IPS DF 4.7 (cell line): ENCODE measurements at regions not wholly inside any gene's neighbourhood (a gene's known extent, or its start where the extent isn't known, plus 50 kb on each side); places are given as distances from the start of the nearest gene placed in this dataset.

Source experiments
- DNase-seq: peaks from one replicate; pipeline ENCODE4 v3.0.0-alpha.2; 2013; ENCODE audit warnings: low spot score; ENCODE audit errors: extremely low read depth

GRCh38 chr7:25662841-25663800, 434.8 kb upstream of the NPVF start:
- DNase-seq, result no peak

DNA sequence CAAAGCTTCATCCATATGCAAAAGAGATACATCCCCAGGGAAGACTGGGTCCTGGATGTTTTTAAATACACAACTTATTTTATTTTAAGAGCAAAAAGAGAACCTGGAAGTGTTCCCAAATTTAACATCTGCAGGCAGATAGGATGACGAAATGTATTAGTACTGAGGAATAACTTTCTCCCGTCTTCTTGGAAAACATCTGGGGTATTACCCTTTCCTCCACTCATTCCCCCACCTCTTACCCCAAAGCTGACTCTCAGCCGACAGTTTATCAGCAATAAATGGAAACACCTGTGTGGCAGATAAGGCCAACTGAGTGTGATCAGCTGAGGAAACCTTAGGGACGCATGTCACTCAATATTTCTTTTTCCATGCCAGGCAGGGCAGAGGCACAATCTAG, 435.6 kb upstream of the NPVF start:
- DNase-seq, result no peak

DNA sequence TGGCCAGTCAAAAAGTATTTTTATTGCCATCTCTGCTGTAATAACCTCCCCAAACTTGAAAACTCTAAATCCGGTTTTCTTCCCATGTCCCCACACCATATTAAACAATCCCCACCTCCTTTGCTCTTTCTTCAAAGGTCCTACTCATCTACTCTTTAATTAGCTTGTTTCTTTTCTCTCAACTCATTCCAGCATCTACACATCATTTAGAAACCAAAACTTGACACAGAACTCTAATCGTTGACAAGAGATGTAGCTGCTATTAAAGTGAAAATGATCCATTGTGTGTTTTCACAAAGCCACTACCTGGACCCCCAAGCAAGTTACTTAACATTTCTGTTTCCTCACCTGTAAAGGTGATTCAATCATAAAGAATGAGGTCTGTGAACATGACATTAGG, 436.3 kb upstream of the NPVF start:
- DNase-seq, result no peak

GRCh38 chr7:25665374-25665773, 437.1 kb upstream of the NPVF start:
- DNase-seq, result no peak

- DNase-seq, result no peak
Measured at GRCh38 chr7:25665903-25666670, 437.8 kb upstream of the NPVF start.

DNA sequence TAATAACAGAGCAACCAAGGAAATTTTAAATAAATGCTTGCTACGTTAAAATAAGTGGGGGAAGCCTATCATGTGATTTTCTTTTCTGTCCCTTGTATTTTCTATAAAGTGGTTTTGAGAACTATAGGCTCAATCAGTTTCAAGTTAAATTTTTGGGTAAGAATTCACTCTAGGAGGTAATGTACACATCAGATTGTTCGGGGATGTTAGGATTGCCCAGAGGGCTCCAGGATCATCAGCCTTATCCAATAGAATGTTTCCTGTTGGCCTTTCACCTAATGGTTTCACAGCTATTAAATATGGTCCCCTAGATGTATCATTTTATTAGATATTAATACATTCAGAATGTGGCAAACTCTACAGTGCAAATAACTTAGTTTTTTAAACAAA, 438.4 kb upstream of the NPVF start:
- no peak for DNase-seq

DNA sequence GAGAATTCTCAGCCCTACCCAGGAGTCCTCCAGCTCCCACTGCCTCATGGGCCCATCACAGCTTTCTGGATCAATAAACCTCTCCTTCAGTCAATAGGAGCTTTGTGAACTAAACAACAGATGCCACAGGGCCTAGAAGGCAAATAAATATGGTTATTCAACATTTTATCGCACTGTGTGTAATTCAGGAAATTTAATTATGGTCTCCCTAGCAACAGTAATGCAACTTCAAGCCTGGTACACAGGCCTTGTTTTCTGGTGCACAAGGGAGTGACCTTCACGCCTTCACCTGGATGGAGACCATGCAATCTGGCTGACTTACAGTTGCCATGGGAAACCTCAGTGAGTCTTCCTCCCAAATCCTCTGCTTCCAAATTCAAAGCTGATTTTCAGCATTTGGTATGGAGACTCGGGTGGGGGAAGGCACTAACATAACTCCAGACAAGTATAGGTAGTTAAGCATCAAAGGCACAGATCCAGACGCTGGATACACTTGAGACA, 441.0 kb upstream of the NPVF start:
- DNase-seq, result no peak

DNA sequence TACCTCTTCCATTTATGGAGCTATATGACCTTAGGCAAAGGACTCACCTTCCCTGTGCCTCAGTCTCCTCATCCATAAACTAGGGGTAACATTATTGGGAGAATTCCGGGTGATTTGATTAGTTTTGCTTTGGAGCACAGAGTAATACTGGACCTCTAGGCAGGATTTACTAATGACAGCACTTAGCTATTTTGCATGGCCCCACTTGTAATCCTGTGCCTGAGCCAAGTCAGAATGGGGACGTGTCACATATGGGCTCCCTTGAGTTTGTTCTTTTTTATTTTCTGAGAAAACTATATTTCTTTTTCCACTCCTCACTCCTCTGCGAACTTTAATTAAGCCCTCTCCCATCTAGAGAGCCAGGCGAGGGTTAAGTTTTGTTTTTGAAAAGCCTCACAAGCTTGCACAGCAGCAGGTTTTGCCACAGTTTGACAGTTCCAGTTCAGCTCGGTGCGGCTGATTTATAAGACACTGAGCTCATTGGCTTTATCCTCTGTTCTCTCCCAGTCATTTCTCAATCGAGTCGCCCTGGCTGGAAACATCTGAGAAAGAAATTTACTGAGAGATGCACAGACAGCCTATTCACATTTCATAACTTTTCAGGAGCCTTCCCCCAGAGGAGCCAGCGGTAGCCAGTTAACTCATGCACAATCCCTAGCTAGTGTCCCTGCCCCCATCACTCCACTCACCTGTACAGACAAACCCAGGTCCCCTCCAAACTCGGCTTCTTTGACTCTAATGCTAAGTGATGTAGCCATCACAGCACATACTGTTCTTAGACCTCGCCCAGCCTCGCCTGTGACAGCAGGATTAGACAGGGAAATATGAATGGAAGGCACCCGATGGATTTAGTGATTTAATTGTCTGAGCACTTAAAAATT, 441.9 kb upstream of the NPVF start:
- DNase-seq, result no peak

GRCh38 chr7:25671111-25671510, 442.8 kb upstream of the NPVF start:
- no peak for DNase-seq

DNA sequence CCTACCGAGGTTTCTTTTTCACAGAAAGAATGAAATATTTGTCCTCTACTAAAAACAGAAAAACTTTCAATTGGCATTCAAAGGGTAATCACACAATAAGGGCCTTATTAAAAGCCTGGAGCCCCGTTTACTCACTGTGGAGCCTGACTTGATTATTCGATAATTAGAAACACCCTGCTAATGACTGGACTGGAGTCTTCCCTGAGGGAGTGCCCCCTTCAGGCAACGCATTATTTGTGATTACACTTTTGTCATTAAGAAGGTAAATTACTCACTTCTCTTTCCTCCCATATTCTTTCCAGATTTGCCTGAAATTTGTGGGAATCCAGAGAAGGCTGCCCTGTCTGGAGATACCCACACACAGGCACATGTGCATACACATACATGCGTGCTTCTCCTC, 444.2 kb upstream of the NPVF start:
- DNase-seq, result no peak

DNA sequence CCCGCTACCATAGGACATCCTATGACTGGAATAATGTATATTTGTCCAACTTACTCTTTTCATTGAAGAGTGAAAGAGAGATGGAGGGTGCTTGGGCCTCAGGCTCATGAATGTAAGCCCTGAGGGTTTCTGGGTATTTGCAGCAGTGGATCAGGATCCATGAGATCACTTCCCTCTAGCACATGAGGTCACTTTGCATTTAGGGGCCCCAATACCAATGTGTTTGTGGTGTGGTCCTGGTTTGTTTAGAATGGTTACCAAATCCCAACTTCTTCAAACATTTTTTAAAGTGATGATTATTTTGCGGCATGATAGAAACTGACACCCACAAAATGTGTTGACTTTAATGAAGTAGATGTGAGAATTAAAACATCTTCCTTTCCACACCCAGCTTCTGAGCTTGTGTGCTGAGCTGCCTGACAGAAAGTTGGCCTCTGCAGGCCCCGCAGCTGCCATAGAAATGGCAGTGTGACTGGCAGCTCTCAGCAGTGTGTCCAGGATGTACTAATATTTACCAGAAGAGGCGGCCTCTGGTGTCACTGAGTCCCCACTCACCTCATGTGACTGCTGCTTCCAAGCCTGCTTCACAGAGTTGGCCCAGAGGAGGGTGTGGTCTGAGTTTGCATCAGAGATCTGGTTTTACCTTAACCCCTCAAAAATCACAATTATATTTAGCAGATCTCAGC, 447.6 kb upstream of the NPVF start:
- DNase-seq, result no peak

DNA sequence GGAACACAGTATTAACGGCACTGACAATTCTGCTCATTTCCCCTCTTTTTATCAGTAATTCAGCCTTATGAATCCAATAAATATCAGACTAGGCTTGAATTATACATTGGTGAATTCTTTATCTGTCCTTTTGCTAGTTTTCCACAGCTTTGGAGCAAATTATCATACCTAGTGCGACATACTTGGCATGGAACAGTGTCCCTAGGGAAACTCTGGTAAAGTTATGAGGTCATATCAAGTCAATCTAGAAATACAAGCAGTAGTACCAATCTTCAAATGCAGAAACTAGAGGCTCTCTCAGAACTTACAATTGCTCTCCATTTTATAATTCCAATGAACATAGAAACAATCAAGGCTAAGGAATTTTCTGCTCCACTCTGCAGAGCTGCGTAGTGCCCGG, 449.3 kb upstream of the NPVF start:
- no peak for DNase-seq

DNA sequence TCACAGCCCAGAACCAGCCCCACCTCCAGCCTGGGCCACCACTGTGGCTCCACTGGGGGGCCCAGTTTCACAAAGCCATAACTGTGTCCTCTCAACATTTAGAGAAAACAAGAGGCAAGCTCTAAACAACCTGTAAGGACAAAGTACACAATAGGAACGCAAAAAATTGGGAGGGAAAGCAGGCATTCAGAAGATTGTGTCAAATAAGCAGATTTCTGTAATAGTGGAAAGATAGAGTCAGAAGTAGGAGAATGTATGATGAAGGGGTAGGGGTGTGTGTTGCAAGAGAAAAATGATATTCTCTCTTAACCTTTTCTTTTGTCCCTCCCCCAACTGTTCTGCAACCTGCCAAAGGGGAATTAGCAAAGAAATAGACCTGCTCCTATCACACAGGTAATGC, 449.9 kb upstream of the NPVF start:
- DNase-seq, result no peak

DNA sequence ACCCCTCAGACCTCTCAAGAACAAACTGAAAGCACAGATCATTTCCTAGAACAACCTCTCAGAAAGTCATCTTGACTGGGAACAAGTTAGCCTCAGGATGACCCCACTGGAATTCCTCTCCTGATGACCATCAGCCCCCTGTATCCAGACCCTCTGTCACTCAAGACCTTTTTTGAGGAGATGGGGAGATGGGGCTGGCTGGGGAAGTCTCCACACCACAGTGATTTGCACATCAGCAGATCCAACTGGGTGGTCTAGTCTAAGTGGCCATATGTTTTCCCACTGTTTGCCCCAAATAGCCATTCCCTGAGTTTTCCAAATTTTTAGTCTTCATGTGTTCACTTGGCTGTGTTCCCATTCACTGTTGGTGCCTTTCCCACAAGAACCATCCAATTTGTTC, 452.4 kb upstream of the NPVF start:
- no peak for DNase-seq

DNA sequence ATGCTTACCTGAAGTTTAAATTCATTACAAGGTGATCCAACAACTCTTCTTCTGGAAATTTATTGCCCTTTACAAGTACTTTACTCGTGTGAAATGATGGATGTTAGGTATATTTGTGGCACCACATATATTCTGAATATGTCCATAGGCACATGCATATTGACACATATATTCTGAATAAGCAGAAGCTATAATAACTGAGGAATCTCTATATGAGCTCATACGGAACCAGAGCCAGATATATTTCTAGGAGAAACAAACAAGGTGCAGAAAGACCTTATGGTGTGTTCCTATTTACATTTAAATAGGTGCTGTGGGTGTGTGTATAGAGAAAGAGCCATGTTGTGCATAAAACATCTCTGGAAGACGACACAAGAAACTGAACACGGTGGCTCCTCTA, 456.1 kb upstream of the NPVF start:
- no peak for DNase-seq

DNA sequence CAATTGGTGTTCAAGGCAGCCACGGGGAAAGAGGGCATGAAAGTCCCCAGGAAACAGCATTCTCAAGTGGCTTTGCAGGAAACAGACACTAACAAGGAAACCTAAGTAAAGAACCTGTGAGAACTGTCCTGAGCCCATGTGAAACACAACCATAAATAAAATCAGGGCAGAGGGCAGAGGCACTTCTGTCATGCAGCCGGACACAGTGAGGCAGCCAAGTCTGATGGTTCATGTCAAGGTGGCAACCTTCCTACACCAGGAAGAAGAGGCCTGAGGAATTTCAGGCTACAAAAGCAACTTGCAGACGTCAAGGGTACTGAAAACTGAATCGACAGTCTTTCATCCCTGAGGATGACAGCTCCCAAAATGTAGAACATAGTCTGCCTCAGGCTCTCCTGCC, 458.2 kb upstream of the NPVF start:
- no peak for DNase-seq

DNA sequence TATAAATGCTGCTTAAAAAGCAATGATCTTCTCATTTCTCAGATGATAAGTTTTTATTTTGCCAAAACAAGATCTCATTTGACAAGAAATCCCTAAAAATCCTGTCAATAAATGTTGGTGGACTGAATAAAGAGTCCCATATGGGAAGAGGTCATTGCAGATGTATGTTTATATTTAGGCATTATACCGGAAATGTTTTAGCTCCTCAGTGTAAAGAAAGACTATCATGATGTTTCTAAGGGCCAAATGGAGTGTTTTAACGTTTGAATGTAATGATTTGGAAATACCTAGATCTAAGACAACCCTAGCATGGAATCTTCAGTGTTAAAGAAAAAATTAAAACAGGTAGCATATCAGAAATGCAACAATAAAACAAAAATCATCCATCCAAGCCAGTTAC, 457.8 kb upstream of the NFE2L3 start:
- no peak for DNase-seq

GRCh38 chr7:25694699-25695098, 457.3 kb upstream of the NFE2L3 start:
- no peak for DNase-seq

GRCh38 chr7:25696571-25696970, 455.4 kb upstream of the NFE2L3 start:
- DNase-seq, result no peak

GRCh38 chr7:25698451-25699113, 453.4 kb upstream of the NFE2L3 start:
- no peak for DNase-seq
